GM18502 (cell line): ENCODE measurements at regions not wholly inside any gene's neighbourhood (a gene's known extent, or its start where the extent isn't known, plus 50 kb on each side); places are given as distances from the start of the nearest gene placed in this dataset.

Experiments
- ATAC-seq: cut with Tn5 transposase; IDR thresholded peaks from one replicate; pipeline ENCODE4 v1.9.1; 2021; ENCODE audit warnings: mild to moderate bottlenecking; ENCODE audit not compliant: unreplicated experiment, poor library complexity

DNA sequence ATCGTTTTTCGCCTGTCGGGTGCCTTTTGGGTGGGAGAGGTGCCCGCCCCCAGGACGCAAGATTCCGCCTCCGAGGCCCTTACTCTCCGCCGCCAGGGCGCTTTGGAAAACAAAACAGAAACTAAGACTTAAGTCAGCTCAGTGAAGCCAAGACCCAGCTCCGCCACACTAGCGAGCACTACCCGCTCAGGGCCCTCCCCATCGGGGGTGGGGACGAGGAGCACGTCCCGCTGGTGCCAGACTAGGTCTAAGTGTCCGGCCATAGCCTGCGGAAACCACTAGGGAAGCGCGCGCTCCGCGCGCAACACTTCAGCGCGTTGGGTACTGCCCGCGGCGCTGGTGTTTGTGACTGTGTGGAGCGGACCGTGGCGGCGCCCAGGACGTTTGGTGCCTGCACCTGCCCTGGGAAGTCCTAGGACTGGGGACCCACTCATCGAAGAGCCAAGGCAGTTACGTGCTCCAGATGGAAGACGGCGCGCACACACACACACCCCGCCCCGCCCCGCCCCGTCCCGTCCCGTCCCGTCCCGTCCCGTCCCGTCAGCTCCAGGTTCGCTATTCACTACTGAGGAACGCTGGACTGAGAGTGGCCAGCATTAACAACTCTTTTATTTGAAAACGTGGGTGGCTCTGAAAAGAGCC lies 57.6 kb upstream of the BOLA1 start:
- ATAC-seq, result peak; percentile 41

- ATAC-seq, result peak; percentile 60
These were observed 56.8 kb upstream of the BOLA1 start for GRCh38 chr1:149842458-149843064.

GRCh38 chr1:149843431-149844041 lies 55.8 kb upstream of the BOLA1 start:
- ATAC-seq, result no peak

- ATAC-seq, result no peak
These were observed 55.3 kb upstream of the BOLA1 start for GRCh38 chr1:149844101-149844500.

GRCh38 chr1:149844650-149845255 lies 54.6 kb upstream of the BOLA1 start:
- no peak for ATAC-seq

- no peak for ATAC-seq
These were observed 54.0 kb upstream of the BOLA1 start for GRCh38 chr1:149845416-149845815.

GRCh38 chr1:149846042-149846441 lies 53.3 kb upstream of the BOLA1 start:
- no peak for ATAC-seq

DNA sequence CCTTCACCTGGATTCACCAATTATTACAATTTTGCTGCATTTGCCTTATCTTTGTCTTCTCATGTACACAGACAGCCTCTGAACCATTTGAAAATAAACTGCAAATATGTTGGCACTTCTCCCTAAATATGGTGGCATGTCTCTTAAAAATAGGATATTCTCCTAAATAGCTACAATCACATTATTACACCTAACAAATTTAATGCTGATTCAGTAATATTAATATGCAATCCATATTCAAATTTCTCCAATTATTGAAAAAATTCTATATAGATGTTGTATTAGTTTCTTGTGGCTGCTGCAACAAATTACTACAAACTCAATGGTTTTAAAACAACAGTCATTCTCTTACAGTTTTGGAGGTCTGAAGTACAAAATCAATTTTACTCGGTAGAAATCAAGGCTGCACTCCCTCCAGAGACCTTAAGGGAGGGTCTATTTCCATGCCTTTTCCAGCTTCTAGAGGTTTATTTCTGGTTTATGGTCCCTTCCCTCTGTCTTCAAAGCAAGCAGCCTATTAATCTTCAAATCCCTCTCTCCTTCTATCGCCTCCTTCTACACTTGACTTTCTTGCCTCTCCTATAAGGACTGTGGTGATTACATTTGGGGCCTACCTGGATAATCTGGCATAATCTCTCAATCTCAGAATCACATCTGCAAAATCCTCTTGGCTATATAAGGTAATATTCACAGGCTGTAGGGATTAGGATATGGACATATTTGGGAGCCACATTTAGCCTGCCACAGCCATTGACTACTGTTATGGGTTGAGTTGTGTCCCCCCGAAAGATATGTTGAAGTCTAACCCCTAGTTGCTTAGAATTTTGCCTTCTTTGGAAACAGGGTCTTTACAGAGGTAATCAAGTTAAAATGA lies 52.5 kb upstream of the BOLA1 start:
- ATAC-seq, result no peak

DNA sequence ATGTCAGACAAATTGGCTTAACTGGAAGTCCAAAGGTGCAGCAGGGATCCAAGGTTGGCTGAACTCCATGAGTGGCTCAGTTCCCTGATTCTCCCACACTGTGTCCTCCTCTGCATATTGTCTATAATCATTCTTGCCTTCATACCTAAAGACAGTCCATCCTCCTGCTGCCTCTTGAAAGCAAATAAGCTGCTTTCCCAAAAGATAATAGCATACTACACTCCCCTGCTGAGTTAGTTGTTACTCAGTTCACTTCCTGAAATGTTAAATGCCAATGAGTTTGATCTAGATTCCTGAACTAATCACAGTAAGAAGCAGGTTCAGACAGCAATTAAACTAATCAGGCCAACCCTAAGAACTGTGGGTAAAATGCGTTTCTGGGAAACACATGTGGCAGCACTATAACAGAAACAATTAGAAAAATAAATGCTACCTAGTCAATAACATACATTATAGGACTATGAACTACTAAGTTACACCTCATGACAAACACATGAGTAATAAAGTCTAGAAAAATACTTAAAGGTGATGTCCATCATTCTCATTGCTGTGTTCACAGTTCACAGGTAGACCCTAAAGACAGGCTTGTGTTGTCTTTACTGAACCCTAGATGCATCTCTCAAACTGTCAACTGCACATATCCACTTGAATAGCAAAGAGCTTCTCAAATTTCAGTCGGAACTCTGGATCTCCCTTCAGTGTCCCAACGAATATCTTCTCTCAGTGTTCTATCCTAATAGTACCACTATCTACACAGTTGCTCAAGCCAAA lies 50.8 kb upstream of the BOLA1 start:
- no peak for ATAC-seq

GRCh38 chr1:149849111-149849946 lies 50.0 kb upstream of the BOLA1 start:
- ATAC-seq, result no peak
